NCI-H82 treated with DMSO at 0.1 percent for 48 hours (cell line): ENCODE measurements at regions not wholly inside any gene's neighbourhood (a gene's known extent, or its start where the extent isn't known, plus 50 kb on each side); places are given as distances from the start of the nearest gene placed in this dataset.

Source experiments
- DNase-seq: peaks from one replicate; lab custom pipeline; 2025; ENCODE audit not compliant: unreplicated experiment; lab: John Stamatoyannopoulos, UW

DNA sequence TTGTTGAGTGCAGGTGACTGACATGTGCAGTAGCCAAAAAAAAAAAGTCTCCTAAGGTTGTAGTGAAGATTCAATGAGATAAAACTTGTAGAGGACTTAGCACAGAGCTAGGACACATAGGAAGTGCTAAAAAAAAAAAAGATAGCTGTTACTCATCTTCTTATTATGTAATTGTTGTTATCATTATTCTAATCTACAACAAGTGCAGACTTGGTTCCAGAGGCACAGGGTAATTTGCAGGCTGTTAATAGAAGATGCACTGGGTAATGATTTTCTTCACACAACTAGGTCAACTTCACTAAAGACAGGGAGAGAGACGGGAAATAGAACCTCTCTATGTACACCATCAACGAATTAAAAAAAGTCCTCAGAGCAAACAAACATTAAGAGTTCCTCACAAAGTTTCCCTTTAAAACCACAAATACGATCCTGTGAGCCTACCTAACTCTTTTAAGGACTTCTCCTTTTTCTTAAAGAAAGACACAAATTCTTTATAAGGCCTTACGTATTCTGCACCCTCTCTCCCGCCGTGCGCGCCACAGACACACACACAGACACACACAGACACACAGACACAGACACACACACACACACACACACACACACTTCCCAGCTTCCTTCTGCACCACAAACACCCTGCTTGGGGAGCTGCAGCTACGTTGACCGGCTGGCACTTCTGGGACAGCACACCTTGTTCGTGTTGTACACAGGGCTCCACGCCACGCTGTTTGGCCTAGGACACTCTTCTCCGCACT, 49.8 kb upstream of the GADD45A start:
- DNase-seq = no peak
